ENCODE measurements at regions not wholly inside any gene's neighbourhood (a gene's known extent, or its start where the extent isn't known, plus 50 kb on each side); places are given as distances from the start of the nearest gene placed in this dataset.

DNA sequence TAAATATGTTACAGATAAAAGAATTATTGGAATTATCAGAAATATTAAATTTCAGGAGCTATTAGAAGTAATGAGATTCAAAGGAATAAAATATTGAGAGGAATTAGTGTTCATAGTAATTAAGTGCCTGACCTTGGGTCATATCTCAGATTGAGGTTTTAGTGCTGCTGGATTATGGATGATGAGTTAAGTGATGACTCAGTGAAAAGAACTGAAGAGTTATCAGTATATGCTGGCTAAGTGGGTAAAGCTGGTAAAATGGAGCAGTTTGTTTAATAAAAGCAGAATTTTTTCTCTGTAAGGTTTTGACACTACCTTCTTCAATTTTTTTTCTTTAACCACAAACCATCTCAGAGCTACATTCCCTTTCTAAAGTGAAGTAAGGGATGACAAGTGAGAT lies 206.7 kb downstream of the MANEA start:
- TF ChIP-seq POLR2A (IDR thresholded peaks at IDR 0.05) = no peak
- TF ChIP-seq CTCF (IDR thresholded peaks at IDR 0.05) = no peak

Data from thyroid gland (tissue), 4 donors.